NOMO-1 (cell line): ENCODE measurements at regions not wholly inside any gene's neighbourhood (a gene's known extent, or its start where the extent isn't known, plus 50 kb on each side); places are given as distances from the start of the nearest gene placed in this dataset.
A peak's percentile ranks its signal among the peaks of the same experiment; 100 is the strongest.
"Not testable (repeated sequence)": the region's sequence is repeated elsewhere in the genome, so short reads cannot be mapped to it uniquely, and the experiment has no call there.

Source experiments
- DNase-seq, 2 experiments: peaks; one replicate each; lab custom pipeline; 2025; ENCODE audit not compliant: unreplicated experiment in 2 of 2; lab: John Stamatoyannopoulos, UW

DNA sequence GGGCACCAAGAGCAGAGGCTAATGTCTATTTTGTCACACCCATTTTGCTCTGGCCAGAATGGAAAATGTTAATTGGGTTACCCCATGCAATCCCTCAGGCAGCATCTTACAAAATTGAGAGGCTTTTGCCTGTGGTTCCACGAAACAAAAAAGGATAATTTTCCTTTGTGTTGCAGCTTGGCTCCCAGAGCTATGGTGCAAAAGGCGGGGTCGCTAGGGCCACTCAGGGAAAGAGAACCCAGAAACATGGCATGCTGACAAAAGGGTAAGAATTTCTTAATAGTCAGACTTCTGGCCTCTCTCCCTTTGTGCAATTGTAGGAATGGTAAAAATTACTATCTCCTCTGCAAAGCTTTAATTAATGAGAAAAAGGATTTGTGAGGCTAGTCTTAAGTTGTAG, 119.6 kb upstream of the BANK1 start:
- no peak for DNase-seq

DNA sequence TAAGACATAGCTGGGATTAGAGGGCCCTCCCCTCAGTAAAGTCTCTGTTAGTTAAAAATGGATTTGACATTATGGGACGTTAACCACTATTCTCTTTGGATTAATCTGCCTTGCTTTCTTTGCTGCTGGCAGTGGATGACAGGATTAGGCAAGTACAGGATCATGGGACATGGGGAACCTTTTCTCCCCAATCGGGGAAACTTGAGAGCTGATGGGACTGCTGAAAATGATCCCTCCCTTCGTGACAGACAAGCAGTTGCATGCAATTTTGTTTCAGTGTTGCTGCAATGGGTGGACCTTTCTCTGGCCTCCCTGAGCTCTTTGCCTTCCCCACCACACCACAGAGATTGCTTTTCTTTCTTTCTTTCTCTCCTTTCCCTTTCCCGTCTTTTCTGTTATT, 120.2 kb upstream of the BANK1 start:
- DNase-seq, result no peak

DNA sequence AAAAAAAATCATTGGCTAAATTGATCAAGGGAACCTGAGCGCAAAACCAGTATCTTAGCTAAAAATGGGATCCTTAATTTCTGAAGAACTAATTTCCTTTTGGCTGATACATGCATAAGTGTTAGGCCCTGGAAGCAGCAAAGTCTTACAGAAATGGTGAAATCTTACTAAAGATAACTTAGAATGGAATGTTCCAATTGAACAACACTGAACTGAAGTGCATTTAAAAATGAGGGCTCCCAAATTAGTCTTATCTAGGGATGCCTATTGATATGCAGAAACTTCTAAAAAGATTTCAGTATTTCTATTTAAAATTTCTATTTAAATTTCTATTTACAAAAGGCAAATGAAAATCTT, 120.7 kb upstream of the BANK1 start:
- DNase-seq, result no peak

DNA sequence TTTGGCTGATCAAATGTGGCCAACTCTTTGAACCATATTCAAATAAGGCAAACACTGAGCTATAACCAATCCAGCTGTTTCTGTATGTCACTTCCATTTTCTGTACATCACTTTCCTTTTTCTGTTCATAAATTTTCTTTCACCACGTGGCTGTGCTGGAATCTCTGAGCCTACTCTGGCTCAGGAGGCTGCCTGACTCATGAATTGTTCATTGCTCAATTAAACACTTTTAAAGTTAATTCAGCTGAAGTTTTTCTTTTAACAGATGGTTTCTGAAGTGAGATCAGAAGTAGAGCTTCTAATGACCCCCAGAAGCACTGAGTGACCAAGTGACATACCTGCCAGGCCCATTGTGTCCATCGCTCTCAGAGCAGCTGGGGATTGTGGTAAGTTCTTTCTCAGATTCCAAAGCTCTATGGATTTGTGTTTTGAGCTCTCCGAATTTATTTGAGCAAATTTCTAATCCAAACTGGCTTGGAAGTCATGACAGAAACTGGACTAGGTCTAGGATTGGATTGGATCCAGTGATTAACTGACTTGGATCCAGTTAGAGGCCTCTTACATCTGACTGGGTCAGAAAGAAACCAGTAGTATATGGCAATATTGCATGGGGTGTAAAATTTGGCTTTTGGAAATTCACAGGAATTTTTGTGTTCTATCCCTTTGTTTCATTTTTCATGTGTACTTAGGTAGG, 121.2 kb upstream of the BANK1 start:
- no peak for DNase-seq

DNA sequence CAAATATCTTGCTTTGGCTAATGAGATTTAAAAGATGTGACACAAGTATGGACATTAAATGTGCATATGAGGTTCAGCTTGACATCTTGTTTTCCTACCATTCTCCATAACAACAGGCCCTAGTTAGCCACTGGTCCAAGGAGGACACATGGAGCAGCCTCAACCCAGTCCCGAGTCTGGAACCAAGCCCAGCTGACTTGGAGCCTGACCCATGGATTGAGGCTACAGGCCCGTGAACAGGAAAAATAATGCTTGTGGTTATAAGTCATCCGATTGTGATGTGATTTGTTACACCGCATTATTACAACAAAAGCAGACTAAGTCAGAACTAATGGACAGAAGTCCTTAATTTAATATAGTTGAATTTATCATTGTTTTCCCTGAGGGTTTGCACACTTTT, 123.2 kb upstream of the BANK1 start:
- DNase-seq, result no peak

DNA sequence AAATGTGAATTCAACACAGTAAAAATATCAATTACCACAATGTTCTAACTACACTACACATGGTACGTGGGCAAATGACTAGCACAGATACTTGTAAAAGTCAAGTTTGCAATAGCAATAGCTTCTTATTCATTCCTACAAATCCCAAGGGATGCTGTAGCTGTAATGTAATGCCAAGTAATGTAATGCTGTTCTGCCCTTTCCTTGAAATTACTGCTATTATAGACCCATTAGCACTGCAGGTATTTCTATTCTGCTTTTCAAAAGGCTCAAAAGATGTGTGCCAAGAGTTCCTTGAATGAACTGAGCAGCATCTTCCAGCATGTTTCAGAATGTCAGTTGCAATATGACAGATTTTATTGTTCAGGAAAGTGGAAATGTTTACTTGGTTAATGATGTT, 129.9 kb upstream of the BANK1 start:
- no peak for DNase-seq

DNA sequence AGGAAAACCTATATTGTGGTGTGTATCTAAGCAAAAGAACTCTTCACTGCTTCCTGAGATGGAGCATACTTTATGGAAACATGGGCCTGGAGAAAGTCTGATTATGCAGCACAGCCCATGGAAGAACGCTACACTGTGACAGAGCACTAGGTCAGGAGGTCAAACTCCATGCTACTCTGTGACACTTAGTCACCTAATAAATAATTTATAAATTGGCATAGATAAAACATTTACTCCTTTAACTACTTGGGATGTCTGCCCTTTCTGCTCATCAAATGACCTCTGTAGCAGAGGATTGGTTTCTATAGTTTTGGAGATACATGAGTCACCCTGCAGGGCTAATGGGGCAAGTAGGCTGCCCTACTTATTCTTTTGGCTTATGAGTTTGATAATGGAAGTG, 134.7 kb upstream of the BANK1 start:
- no peak for DNase-seq

DNA sequence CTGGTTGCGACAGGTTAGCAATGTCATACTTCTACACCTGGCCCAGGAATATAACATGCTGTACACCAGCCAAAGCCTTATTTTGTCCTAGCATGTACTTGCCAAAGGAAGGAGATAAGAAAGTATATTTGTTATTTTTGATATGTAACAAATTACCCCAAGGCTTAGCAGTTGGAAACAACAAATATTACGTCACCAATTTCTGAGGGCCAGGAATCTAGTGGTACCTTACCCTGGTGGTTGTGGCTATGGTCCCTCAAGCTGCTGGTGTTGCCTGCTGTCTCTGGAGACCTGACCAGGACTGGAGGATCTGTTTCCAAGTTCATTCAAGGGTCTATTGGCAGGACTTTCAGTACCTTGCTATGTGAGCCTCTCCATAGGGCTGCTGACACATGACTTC, 135.5 kb upstream of the BANK1 start:
- no peak for DNase-seq

DNA sequence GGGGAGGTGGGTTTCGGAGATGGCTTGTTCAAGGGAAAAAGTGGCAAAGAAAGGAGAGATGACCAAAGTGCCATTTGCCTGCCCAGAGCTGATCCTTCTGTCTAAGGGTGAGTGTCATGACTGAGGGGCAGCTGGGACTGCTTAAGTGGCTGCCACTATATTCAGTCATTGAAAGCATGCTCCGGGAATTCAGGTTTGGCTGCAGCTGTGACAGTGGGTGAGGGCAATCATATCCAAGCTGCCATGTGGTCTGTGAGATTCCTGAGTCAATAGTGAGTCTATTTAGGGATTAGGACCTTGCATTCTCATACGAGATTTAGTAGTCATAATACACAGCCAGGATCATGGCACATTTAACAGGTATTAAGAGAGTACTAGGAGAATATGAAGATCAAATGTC, 138.8 kb upstream of the BANK1 start:
- no peak for DNase-seq

DNA sequence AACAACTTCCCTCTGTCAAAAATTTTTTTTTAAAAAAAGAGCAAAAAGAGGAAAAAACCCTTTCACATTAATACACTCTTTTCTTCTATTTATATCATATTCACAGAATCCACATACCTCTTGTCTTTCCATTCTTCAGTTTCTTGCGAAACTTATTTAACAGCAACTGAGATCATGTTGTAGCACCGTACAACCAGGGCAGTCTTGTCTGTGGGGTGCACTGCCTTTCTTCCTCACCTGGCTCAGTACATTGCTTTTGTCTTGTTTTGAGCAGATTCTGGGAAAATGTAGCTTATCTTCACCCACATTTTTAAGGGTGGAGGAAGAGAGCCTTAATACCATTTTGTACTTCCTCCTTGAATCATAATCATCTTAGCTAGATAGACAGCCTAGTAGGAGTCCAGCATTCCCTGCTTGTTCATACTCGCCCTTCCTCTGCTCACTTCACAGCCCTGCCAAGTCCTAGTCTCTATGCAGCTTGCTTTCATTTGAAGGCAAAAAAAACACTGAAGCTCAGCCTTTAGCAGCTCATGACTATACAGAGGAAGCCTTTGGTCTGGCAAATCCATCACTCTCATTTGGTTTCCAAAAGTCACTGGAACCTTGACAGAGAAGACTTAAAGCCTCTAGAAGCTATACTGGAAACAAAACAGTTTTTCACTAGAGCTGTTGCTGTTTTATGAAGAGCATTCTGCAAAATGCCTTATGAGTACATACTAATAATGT, 140.6 kb upstream of the BANK1 start:
- DNase-seq, result no peak

DNA sequence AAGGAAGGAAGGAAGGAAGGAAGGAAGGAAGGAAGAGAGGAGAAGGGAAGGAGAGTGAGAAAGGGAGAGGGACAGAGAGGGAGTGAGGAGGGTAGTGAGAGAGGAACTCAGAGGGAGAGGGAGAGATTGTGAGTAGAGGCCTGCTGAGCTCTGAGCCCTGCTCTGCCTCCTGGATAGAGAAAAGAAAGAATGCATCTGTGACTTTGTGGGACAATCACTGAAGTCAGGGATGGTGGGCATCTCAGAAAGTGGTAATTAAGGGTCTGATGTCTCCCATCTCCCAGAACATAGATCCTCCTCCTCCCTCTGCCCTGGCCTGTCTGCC, 142.9 kb upstream of the BANK1 start:
- no peak for DNase-seq

DNA sequence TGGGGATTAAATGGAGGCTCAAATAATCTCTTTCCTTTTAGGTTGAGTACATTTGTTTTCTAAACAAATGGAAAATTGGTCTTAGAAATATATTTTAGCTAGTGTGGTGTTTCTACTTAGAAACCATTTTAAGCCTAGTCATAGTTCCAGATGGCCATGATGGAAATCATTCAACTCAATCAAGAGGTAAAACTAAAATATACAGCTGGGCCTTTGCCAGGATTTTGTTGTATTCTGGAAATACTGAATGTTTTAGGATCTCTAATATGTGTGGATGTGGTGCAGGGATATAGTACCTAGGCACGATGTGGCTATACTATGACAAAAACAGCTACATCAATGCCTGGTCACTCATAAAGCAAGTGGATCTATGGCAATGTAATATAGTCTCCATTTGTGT, 146.0 kb upstream of the BANK1 start:
- DNase-seq, result no peak

DNA sequence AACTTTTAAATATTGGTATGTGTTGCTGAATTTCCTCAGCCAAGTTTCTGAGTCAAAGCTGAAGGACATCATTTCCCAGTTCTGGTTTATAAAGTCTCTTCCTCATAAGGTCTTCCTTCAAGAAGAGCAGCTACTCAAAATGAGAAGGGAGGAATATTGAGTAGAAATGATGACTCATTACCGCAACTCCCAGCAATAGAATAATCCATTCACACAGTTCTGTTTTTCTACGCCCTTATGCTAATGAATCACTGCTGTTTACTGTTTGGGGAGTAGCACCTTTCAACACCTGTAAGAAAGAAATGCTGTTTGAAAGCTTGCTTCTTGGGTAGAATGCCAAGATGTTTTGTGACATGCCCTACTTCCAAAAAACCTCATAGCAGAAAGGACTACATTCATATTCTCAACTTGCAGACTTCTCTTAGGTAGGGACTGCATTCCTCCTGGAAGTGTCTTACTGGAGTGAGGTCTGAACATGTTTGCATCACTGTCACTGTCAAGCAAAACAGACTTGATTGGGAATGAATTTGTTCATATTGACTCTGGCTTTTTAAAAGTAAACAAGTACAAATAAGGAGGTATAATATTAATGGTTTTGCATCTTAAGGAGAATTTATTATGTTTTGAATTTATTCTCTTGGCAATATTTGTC, 147.2 kb upstream of the BANK1 start:
- DNase-seq, result peak in 1 of 2 experiments; percentile 51

DNA sequence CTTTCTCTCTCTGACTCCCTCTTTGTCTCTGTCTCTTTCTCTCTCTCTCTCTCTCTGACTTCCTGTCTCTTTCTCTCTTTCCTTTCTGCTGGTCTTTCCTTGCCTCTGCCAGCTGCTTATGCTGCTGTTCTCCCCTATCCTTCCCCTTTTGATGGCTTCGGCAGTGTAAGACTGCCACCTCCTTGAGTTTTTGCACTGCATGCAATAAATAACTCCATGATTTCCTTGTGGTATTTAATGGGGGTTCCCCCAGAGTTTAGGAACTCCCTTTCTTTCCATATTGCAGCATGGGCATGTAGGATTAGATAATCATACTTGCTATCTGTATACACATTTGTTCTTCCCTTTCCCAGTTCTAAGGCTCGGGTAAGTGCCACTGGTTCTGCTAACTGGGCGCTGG, 157.8 kb upstream of the BANK1 start:
- not testable (repeated sequence) for DNase-seq

DNA sequence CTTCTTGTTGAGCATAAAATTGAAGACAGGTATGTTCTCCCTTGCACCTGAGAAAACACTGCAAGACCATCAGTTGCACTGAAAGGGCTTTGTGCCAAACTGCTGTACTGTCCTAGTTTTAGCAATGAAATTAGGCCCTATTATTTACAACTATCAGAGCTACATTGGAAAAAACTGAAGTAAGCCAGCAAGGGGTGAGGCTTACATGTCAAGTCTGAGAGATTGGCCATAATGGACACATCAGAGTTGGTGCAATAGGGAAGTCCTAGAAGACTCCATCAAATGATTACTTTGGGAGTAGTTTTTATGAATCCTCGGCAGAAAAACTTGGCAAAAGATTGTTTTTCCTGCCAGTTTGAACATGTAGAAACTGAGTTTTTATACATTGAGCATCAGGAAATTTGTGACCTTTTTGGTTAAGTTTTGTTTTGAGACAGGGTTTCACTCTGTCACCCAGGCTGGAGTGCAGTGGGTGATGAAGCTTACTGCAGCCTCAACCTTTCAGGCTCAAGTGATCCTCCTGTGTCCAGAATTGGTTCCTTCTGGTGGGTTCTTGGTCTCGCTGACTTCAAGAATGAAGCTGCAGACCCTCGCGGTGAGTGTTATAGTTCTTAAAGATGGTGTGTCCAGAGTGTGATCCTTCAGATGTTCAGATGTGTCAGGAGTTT, 160.1 kb upstream of the BANK1 start:
- DNase-seq, result no peak

DNA sequence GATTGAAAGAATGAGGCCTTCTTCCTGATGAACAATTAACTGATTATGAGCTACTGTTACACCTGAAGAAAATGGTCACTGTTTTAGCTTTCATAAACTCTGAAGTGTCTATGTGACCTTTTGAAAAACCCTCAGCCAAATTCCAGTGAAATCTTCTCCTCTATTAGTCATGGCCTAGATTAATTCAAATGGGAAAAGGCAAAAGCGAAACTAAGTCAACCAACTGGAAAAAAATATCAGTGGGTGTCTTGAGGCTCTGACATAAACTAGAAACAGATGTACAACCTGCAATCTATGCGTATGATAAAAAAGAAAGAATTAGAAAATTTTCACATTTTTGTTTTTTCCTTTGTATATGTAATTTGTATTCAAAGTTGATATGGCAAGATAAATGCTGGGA, 169.4 kb upstream of the BANK1 start:
- DNase-seq, result no peak

DNA sequence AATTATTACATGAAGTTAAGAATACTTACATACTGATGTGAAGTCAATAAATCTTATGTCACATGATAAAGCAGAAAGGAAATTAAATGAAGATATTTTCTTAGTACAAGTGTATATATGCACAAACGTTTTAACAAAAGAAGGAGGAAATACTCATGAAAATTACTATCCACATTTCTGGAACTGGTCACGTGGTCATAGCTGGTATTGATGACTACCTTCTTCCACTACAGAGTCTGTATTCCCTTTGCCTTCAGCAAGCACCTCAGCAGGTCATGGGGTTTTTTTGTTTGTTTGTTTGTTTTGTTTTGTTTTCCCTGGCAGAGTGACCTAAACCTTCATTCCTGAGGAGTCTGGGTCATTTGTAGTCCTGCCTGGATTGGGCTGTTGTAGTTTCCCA, 174.9 kb upstream of the BANK1 start:
- no peak for DNase-seq

DNA sequence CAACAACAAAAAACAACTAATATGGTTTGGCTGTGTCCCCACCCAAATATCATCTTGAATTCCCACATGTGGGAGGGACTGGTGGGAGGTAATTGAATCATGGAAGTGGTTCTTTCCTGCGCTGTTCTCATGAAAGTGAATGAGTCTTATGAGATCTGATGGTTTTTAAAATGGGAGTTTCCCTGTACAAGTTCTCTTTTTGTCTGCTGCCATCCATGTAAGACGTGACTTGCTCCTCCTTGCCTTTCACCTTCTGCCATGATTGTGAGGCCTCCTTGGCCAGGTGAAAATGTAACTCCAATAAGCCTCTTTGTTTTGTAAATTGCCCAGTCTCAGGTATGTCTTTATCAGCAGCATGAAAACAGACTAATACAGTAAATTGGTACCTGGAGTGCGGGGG, 183.5 kb upstream of the BANK1 start:
- not testable (repeated sequence) for DNase-seq

DNA sequence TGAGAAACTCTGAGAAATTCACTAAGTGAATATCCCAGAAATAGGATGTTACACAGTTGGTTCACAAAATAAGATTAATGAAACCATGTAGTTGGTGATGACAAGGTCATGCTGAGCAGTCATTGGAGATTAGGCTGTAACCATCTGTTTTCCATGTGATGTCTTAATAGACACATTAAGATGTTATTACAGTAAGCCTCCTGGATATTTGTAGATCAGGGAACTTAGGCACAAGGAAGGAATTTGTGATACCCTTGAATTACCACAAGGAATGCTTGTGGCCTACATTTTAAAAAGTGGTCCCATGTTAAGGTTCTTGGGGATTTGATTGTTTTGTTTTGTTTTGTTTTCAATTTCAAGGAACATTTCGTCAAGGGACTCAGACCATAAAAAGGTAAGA, 185.6 kb upstream of the BANK1 start:
- no peak for DNase-seq

DNA sequence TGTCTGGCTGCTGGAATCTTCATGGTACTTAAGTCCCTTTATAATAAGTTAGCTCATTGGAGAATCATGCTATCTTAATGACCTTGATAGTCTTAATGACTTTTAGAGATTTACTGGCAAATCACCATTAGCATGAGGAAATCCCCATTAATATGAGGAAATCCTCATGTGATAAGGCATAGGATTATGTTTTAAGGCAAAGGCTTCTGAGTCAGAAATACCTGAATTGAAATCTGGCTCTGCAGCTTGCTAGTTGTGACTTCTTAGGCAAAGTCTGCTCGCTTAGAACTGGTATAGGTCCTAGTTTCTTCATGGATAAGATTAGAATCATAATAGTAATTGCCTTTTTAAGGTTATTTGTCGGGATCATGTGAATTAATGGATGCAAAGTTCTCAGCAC, 190.2 kb upstream of the BANK1 start:
- no peak for DNase-seq

DNA sequence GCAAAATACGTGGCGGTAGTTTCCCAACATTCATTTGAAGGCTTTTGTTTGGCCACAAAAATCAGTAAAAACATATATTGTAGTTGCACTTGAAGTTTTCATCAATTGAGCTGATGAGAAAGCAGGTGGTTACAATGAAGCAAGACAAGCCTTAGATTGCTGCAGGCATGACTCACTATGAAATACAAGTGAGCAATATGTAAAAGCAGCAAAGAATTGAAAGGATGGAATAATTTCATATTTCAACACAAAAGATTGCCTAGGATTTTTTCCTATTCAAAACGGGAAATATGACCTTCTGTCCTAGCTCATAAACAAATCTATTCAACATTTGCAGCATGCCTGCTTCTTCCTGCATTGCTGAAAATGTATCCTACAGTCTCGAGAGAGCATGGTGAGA, 190.9 kb upstream of the BANK1 start:
- peak in 1 of 2 experiments; percentile 35 for DNase-seq
